LoVo (cell line): ENCODE measurements at regions not wholly inside any gene's neighbourhood (a gene's known extent, or its start where the extent isn't known, plus 50 kb on each side); places are given as distances from the start of the nearest gene placed in this dataset.

Experiments
- DNase-seq: peaks from one replicate; pipeline ENCODE4 v3.0.0-alpha.2; 2016; ENCODE audit warnings: low spot score

GRCh38 chr2:215685238-215685990 lies 249.5 kb upstream of the FN1 start:
- no peak for DNase-seq

- DNase-seq = no peak
Measured at GRCh38 chr2:215684448-215685237, 248.8 kb upstream of the FN1 start.

DNA sequence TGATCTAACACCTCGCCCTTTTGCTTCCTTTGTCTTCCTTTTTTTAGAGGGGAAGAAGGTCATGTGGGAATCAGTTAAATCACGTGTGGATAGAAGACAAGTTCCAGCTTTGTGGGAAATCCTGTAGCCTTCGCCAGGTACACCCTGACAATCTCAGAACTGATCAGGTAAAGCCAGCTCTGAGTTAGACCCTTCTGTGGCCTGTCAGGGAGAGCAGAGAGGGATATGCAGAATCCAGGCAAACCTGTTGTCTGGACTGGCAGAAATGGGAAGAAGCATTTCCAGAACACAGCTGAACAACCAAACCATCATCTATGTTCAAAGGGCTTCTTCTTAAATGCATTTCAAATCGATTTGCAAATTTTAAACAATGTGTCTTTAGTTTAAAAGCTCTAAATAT lies 247.4 kb upstream of the FN1 start:
- no peak for DNase-seq

DNA sequence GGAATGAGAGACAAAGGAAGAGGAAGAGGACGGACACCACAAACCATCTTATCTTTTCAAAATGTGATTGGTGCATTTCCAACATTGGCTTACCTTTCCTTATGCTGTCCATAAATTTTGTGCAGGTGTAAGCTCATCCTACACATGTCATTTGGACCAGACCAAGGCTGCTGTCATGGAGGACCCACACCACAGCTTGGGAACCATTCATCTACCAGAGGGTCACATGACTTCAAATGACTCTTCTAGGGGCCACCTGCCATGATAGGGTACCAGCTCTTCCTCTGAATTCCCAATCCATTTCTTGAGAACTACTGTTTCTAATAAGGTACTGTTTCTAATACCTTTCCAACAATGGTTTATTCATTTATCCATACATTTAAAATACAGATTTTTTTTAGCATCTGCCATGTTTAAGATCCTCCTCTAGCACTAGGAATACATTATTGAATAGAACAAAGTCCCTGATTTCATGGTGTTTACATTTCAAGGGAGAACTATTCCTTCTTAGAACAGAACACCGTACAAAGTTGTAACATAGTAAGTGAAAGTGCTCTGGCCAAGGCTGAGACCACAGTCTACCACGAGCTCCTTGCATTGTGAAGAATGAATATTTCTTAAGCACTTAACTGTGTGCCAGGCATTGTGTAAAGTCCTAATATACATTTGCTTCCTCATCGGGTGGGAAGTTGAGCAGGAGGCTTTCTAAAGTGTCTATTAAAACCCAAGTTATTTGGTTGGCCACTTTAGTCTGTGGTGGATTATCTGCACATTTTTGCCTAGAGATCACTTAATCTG lies 246.1 kb upstream of the FN1 start:
- no peak for DNase-seq

GRCh38 chr2:215680605-215681598 lies 245.0 kb upstream of the FN1 start:
- DNase-seq = peak; percentile 14

- DNase-seq = no peak
Measured at GRCh38 chr2:215678094-215678493, 242.2 kb upstream of the FN1 start.

- DNase-seq = no peak
Measured at GRCh38 chr2:215677481-215677880, 241.6 kb upstream of the FN1 start.

DNA sequence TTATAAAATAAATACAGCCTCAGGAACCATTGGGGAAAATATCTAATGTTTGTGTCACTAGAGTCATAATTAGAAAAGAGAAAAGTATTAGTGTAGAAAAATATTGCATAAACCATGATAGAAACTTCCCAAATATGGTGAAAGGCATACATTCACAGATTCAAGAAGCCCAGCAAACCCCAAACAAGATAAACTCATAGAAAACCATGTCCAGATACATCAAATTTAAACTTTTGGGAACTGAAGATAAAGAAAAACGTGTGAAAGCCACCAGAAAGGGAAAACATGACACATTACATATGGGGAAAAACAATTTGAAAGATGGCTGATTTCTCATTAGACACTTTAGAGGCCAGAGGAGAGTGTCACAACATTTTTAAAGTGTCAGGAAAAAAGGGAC lies 236.5 kb upstream of the FN1 start:
- DNase-seq = no peak

- DNase-seq = no peak
Measured at GRCh38 chr2:215671691-215672090, 235.8 kb upstream of the FN1 start.

DNA sequence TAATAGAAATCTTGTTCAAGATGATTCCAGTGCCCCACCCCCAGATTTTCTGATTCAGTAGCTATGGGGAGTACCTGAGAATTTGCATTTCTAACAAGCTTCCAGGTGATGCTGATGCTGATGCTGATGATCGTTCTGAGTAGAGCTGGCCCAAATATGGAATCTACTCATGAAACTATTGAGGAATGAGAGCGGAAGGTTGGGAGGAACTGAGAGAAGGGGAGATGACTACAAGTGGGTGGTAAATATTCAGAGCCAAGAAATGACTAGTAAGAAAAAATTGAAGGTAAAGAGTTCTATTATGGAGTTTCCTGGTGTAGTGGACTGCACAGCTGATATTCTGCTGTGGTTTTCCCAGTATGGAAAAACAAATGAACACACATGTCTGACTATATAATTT lies 235.4 kb upstream of the FN1 start:
- no peak for DNase-seq

DNA sequence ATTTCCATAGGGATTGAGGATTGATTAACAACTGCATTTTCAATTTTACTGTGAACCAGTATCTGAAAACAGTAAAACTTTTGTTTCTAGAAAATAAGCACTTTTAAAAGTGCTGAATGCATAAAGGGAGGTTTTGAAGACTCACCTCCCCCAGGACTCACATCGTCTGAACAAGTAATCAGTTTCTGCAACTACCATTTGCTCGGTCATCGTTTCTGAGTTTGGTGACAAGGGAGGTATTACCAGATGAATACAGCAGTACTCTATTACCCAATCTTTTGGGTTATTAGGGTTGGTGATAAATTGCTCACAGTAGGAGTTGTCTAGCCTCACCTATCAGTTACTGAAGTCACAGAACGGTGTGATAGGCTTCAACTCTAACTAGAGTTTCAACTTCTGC lies 234.5 kb upstream of the FN1 start:
- DNase-seq = no peak

DNA sequence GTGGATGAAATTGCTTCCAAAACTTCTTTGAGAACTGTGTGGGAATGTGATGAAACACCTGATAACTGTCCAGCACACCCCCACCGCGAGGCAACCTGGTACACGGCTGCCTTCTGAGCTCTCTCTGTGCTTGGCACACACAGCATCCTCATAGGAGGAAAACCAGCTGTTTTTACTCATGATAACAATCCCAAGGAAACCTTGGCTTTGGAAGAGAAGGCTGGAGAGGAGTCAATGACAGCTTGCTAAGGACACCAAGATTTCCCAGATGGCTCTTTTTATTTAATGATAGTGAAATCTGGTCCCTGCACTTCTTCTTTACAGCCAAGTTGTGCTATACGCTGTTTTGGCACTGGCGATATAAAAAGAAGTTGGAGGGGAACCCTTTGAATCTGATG lies 232.5 kb upstream of the FN1 start:
- no peak for DNase-seq

GRCh38 chr2:215667585-215668377 lies 231.9 kb upstream of the FN1 start:
- no peak for DNase-seq

DNA sequence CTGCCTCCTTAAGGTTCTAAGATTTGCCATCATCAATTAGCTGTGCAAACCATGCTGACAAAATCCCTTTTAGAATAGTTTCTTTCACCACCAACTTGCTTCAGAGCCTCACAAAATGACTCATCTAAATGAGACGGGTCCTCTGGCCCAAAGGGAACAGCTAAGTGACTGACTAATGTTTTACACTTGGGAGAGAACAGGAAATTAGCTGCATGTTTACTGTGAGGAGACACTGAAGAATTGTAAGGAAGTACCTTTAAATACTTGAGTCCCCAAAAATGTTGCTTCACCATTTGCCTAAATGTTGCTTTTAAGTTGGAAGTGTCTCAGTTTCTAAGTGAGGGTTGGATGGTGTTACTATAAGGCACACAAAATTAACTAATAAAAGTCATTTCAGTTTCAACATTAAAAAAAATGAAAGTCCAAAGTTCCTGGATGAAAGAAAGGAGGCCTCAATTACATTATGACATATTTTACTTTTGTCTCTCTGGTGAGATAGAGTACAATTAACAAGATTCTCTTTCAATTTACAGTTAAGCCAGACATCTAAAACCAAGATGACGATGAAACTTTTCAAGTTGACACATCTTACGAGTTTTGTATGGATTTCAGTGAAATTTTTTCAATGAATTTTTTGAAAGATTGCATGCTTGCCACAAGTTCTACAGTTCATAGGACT lies 229.1 kb upstream of the FN1 start:
- DNase-seq = peak; percentile 9

DNA sequence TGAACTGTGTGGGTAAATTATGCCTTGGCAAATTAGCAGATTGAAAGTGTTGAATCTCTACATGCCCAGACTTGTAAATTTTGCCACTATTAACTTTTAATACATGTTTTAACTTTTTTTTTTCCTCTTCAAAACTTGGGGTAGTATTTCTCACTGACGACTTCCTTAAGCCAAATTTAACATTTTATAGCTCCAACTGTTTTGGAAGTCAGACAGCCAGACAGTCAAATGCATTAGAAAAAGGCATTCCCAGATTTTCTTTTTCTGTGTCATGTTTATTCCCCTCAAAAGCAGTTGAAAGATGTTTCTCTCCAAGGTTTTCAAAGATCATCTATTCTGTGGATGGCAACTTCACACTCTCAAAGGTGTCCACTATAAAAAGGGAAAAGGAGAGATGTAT lies 226.8 kb upstream of the FN1 start:
- no peak for DNase-seq

DNA sequence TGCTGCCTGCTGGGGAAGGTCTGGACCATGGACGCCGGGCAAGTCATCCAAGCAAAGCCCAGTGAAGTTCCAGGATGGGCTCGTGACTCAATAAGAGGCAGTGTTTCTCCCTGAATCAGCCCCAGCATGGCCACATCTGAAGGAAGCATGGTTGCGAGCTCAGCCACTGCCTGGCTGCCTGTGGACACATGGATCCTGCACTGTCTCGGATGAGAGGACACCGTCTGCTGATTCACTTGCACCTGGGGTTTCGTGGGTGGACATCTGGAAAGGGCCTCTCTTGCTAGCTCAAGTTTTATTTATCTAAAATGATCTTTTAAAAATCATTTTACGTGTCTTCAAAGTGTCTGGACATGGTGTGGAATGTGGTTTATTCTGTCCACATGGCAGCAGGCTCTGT lies 224.8 kb upstream of the FN1 start:
- DNase-seq = no peak

GRCh38 chr2:215659650-215660049 lies 223.8 kb upstream of the FN1 start:
- DNase-seq = no peak

GRCh38 chr2:215658635-215659305 lies 222.9 kb upstream of the FN1 start:
- DNase-seq = no peak

DNA sequence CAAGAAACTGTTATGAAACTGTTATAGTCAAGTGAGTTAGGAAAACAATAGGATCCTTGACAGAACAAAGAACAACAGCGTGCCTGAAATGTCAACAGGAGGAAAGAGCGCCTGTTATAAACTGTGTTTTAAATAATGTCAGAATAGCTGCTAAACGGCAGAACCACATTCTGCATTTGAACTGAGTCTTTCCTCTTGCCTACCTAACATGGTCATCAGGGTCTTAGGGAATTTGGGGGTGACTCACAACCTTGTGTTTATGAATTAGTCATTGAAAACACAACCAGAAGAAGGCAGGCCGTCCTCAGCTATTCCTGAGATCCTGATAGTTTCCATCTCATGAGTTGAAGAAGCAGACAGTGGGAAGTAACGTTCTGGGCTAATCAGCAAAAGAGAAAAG lies 222.0 kb upstream of the FN1 start:
- no peak for DNase-seq
